MV-4-11 (cell line): ENCODE measurements at regions not wholly inside any gene's neighbourhood (a gene's known extent, or its start where the extent isn't known, plus 50 kb on each side); places are given as distances from the start of the nearest gene placed in this dataset.
"Not testable (repeated sequence)": the region's sequence is repeated elsewhere in the genome, so short reads cannot be mapped to it uniquely, and the experiment has no call there.

Experiments
- DNase-seq: peaks from one replicate; lab custom pipeline; 2025; lab: John Stamatoyannopoulos, UW

DNA sequence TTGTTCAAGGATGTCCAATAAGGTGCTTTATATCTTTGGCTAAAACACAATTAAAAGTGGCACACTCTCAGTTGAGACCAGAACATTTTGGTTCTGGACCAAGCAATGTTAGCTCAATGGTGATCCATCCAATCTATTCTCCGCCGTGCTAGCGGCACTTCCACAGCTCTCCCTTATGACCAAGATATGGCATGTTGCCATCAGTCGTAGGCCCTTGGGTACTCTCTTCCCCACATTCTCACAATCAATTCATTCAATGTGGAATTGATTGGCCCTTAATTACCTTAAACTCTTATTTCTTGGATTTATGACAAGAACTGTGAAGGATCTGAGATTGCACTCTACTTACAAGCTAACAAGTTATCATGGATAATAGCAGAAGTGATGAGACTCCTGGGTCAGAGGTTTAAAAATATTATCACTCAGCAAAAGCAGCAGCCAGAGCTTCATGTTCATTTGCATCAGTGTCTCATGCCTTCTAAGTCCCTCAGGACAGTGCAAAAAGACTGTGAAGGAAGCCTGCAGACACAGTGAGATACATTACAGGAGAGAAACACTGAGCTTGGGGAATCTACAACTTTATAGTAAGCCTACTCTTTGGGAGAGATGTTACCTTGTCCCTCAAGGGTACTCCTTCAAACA lies 80.0 kb upstream of the ARG1 start:
- no peak for DNase-seq

DNA sequence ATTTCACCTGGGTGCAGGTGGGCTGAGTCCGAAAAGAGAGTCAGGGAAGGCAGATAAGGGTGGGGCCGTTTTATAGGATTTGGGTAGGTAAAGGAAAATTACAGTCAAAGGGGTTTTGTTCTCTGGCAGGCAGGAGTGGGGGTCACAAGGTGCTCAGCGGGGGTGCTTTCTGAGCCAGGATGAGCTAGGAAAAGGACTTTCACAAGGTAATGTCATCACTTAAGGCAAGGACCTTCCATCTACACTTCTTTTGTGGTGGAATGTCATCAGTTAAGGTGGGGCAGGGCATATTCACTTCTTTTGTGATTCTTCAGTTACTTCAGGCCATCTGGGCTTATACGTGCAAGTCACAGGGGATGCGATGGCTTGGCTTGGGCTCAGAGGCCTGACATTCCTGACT lies 68.6 kb upstream of the ARG1 start:
- DNase-seq, result not testable (repeated sequence)

DNA sequence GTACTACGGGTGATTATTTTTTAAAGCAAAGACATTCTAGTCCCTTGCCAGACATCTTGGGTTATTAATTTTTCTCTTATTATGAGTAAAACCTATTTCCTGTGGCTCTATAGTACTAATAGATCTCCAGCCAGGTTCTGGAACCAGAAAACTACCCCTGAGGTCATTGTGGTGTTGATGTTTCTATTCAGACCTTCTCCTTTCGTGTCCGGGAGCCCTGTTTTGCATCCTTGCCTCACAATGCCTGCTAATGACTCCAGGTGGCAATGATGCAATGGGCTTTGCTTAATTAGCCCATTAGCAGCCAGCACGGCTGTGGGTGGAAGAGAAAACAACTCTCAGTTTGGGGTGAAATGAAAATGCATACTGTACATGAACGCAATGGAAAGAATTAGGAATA lies 62.9 kb upstream of the ARG1 start:
- no peak for DNase-seq

- DNase-seq, result no peak
Observed at GRCh38 chr6:131510591-131510990, 62.4 kb upstream of the ARG1 start.

GRCh38 chr6:131519670-131520436 lies 53.2 kb upstream of the ARG1 start:
- peak; percentile 47 for DNase-seq
